SU-DHL-6 (cell line): ENCODE measurements at regions not wholly inside any gene's neighbourhood (a gene's known extent, or its start where the extent isn't known, plus 50 kb on each side); places are given as distances from the start of the nearest gene placed in this dataset.

Experiments
- EZH2phosphoT487 ChIP-seq: fragments of 200-600 bp; sonication (generic), shearing (Covaris generic); conservative IDR thresholded peaks from 2 replicates; pipeline ENCODE4 v1.6.1; 2018; ENCODE audit warnings: mild to moderate bottlenecking, antibody characterized with exemption, low read length, moderate library complexity, mixed read lengths
- TF ChIP-seq, protein P1 (sequence below): fragments of 200-600 bp; sonication (generic); IDR thresholded peaks from one replicate; pipeline ENCODE4 v1.5.1; 2017; ENCODE audit warnings: antibody characterized with exemption, mild to moderate bottlenecking, low read length, moderate library complexity; ENCODE audit not compliant: insufficient read depth, poor library complexity, severe bottlenecking

DNA sequence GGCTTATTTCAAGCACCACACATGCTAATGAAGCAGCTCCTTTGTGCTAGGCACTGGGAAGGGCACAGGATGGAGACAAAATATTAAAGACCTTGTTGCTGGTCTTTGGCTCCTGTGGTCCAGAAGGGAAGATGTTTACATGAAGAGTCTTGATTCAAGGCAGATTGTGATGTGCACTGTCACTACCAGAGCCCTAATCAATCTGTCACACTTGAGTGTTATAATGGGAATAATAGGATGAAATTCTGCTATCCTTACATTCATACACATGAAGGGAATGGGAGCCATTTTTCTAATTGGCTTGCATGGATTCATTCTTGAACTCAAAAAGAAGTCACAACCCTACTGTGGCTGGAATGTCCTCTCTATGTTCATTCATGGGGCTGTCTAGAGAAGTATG is 203.0 kb downstream of the SEC61B start:
- TF ChIP-seq, protein P1, sequence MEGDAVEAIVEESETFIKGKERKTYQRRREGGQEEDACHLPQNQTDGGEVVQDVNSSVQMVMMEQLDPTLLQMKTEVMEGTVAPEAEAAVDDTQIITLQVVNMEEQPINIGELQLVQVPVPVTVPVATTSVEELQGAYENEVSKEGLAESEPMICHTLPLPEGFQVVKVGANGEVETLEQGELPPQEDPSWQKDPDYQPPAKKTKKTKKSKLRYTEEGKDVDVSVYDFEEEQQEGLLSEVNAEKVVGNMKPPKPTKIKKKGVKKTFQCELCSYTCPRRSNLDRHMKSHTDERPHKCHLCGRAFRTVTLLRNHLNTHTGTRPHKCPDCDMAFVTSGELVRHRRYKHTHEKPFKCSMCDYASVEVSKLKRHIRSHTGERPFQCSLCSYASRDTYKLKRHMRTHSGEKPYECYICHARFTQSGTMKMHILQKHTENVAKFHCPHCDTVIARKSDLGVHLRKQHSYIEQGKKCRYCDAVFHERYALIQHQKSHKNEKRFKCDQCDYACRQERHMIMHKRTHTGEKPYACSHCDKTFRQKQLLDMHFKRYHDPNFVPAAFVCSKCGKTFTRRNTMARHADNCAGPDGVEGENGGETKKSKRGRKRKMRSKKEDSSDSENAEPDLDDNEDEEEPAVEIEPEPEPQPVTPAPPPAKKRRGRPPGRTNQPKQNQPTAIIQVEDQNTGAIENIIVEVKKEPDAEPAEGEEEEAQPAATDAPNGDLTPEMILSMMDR = no peak
- no peak for TF ChIP-seq EZH2phosphoT487
